CD14-positive monocyte (primary cell): ENCODE measurements at regions not wholly inside any gene's neighbourhood (a gene's known extent, or its start where the extent isn't known, plus 50 kb on each side); places are given as distances from the start of the nearest gene placed in this dataset.

Source experiments
- DNase-seq, 3 donors: peaks; one replicate each; pipeline ENCODE4 v3.0.0-alpha.2; 2011 to 2022
- H2AFZ ChIP-seq: 2 replicates; pipeline ENCODE4 v1.6.0; 2012; ENCODE audit warnings: mild to moderate bottlenecking, low read depth, low read length, inconsistent platforms; ENCODE audit not compliant: insufficient read depth, poor library complexity, severe bottlenecking
- H3K27ac ChIP-seq, 2 donors: 1 replicate in 1 of 2; 2 replicates in 1 of 2; pipeline ENCODE4 v1.5.1; 2012 to 2013; ENCODE audit warnings: low read length in 2 of 2, control low read depth in 1 of 2, inconsistent platforms in 1 of 2, low read depth in 1 of 2, mild to moderate bottlenecking in 1 of 2
- H3K27me3 ChIP-seq, 2 donors: one replicate each; pipeline versions ENCODE4 v1.6.0 to v1.6.1; 2011 to 2013; ENCODE audit warnings: low read length in 2 of 2; ENCODE audit not compliant: control insufficient read depth in 2 of 2, insufficient read depth in 2 of 2
- H3K36me3 ChIP-seq, 2 donors: replicated peaks in 1 of 2; 1 replicate in 1 of 2; 2 replicates in 1 of 2; pipeline versions ENCODE4 v1.5.1 to v1.6.1; 2012 to 2013; ENCODE audit warnings: low read length in 2 of 2, control low read depth in 1 of 2, inconsistent platforms in 1 of 2, mild to moderate bottlenecking in 1 of 2; ENCODE audit not compliant: insufficient read depth in 2 of 2, control insufficient read depth in 1 of 2
- H3K4me1 ChIP-seq, 2 donors: 1 replicate in 1 of 2; 2 replicates in 1 of 2; pipeline versions ENCODE4 v1.5.1 to v1.6.1; 2012 to 2013; ENCODE audit warnings: low read length in 2 of 2, control low read depth in 1 of 2, inconsistent platforms in 1 of 2, mild to moderate bottlenecking in 1 of 2, moderate library complexity in 1 of 2; ENCODE audit not compliant: insufficient read depth in 2 of 2, control insufficient read depth in 1 of 2
- H3K4me2 ChIP-seq: replicated peaks from 2 replicates; pipeline ENCODE3; 2012; ENCODE audit warnings: low read length, moderate library complexity, mild to moderate bottlenecking; ENCODE audit not compliant: poor library complexity, severe bottlenecking; ENCODE audit errors: extremely low read depth
- H3K4me3 ChIP-seq, 3 experiments: fragments of 200-600 bp in 1 of 3; sonication (generic) in 1 of 3; replicated peaks in 1 of 3; 1 replicate in 2 of 3; 2 replicates in 1 of 3; pipeline ENCODE4 v1.5.1; 2011 to 2013; ENCODE audit warnings: low read length in 3 of 3, mild to moderate bottlenecking in 3 of 3, control low read depth in 2 of 3, low read depth in 2 of 3, inconsistent platforms in 1 of 3, moderate library complexity in 1 of 3
- H3K79me2 ChIP-seq: 2 replicates; pipeline ENCODE4 v1.6.0; 2012; ENCODE audit warnings: mild to moderate bottlenecking, control low read depth, inconsistent platforms, low read length, moderate library complexity; ENCODE audit not compliant: insufficient read depth
- H3K9ac ChIP-seq: 2 replicates; pipeline ENCODE4 v1.6.0; 2017; ENCODE audit warnings: low read length, mild to moderate bottlenecking; ENCODE audit not compliant: insufficient read depth, poor library complexity, severe bottlenecking
- H3K9me3 ChIP-seq, 2 donors: replicated peaks in 1 of 2; 1 replicate in 1 of 2; 2 replicates in 1 of 2; pipeline versions ENCODE4 v1.5.1 to v1.6.1; 2012 to 2013; ENCODE audit warnings: low read length in 2 of 2, control low read depth in 1 of 2; ENCODE audit not compliant: control insufficient read depth in 1 of 2, insufficient read depth in 1 of 2
- H4K20me1 ChIP-seq: 2 replicates; pipeline ENCODE4 v1.6.0; 2012; ENCODE audit warnings: mild to moderate bottlenecking, low read length, control low read depth, moderate library complexity; ENCODE audit not compliant: insufficient read depth
- H3K27ac Mint-ChIP-seq, 7 donors: one replicate each; pipeline ENCODE4 v1.8.0; 2020; ENCODE audit warnings: mild to moderate bottlenecking in 7 of 7, mixed read lengths in 7 of 7, moderate library complexity in 6 of 7, inconsistent platforms in 2 of 7
- H3K27me3 Mint-ChIP-seq, 3 donors: one replicate each; pipeline ENCODE4 v1.8.0; 2021 to 2022; ENCODE audit warnings: low read depth in 3 of 3, mild to moderate bottlenecking in 3 of 3, mixed read lengths in 3 of 3, moderate library complexity in 3 of 3, inconsistent platforms in 1 of 3
- H3K36me3 Mint-ChIP-seq, 2 donors: one replicate each; pipeline ENCODE4 v1.8.0; 2020; ENCODE audit warnings: mixed read lengths in 2 of 2, inconsistent platforms in 1 of 2, mild to moderate bottlenecking in 1 of 2
- H3K4me1 Mint-ChIP-seq: one replicate; pipeline ENCODE4 v1.8.0; 2020; ENCODE audit warnings: mild to moderate bottlenecking, mixed read lengths
- H3K4me3 Mint-ChIP-seq, 2 donors: one replicate each; pipeline ENCODE4 v1.8.0; 2020; ENCODE audit warnings: mild to moderate bottlenecking in 2 of 2, mixed read lengths in 2 of 2, moderate library complexity in 1 of 2
- H3K9me3 Mint-ChIP-seq, 7 donors: one replicate each; pipeline ENCODE4 v1.8.0; 2020 to 2022; ENCODE audit warnings: mixed read lengths in 7 of 7, mild to moderate bottlenecking in 6 of 7, moderate library complexity in 6 of 7, inconsistent platforms in 2 of 7
- WGBS: methylation state at CpG from one replicate; pipeline ENCODE4 v1.1.5; 2013; ENCODE audit warnings: missing lambda C conversion rate; ENCODE audit not compliant: insufficient coverage; 5-methylcytosine and 5-hydroxymethylcytosine counted together
- intact Hi-C, 2 donors: fragments of 100-400 bp; cut with micrococcal nuclease; formaldehyde crosslinking; loops; one replicate each; pipeline versions ENCODE4 v1.15.0 to v1.15.1; 2023
- TF ChIP-seq, protein P1 (sequence below): fragments of 200-600 bp; IDR thresholded peaks from one replicate; pipeline ENCODE4 v1.8.0; 2022; ENCODE audit warnings: antibody characterized with exemption, mild to moderate bottlenecking

DNA sequence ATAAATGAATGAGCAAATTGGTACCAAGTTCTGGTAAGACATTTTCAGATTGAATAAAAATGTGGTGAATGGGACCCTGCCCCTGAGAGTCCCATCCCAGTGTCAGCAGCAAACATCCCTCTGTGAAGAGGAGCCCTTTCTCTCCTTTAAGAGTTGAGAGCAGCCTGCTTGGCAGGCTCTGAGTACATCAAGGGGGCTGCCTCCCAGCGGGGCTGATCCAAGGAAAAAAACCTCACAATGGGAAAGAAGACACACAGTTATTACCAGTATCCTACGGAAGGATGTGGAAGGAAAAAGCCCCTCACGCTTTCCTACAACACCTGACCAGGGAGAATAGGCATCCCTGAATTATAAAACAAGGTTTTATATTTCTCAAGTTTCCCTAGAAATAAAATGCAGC lies 293.8 kb upstream of the B3GAT1 start:
- Histone ChIP-seq H3K4me3 (no peak overlapping the region), H3K27ac (no peak overlapping the region), H3K9me3 (no peaks in the 10 kb centered on the region), H2AFZ (no peak overlapping the region), H3K27me3 (no peaks in the 10 kb centered on the region), H3K4me1 (no peaks in the 10 kb centered on the region), H4K20me1 (no peaks in the 10 kb centered on the region), H3K4me2 (no peak overlapping the region), H3K9ac (no peak overlapping the region), H3K36me3 (no peaks in the 10 kb centered on the region), H3K79me2 (no peaks in the 10 kb centered on the region)
- Mint-ChIP-seq H3K36me3 (no peaks in the 10 kb centered on the region), H3K9me3 (peaks cover 0 to 2% (median 0%) of the 10 kb centered on the region in 7 donors), H3K27ac (no peak overlapping the region), H3K4me1 (no peaks in the 10 kb centered on the region), H3K27me3 (peaks cover 0 to 6% (median 2%) of the 10 kb centered on the region in 3 donors), H3K4me3 (no peak overlapping the region)
- TF ChIP-seq, protein P1, sequence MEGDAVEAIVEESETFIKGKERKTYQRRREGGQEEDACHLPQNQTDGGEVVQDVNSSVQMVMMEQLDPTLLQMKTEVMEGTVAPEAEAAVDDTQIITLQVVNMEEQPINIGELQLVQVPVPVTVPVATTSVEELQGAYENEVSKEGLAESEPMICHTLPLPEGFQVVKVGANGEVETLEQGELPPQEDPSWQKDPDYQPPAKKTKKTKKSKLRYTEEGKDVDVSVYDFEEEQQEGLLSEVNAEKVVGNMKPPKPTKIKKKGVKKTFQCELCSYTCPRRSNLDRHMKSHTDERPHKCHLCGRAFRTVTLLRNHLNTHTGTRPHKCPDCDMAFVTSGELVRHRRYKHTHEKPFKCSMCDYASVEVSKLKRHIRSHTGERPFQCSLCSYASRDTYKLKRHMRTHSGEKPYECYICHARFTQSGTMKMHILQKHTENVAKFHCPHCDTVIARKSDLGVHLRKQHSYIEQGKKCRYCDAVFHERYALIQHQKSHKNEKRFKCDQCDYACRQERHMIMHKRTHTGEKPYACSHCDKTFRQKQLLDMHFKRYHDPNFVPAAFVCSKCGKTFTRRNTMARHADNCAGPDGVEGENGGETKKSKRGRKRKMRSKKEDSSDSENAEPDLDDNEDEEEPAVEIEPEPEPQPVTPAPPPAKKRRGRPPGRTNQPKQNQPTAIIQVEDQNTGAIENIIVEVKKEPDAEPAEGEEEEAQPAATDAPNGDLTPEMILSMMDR: no peak
- no peak for DNase-seq
- intact Hi-C loops: no loop called here
- no CpG with 5 or more reads among the region's 3 CpGs for WGBS

DNA sequence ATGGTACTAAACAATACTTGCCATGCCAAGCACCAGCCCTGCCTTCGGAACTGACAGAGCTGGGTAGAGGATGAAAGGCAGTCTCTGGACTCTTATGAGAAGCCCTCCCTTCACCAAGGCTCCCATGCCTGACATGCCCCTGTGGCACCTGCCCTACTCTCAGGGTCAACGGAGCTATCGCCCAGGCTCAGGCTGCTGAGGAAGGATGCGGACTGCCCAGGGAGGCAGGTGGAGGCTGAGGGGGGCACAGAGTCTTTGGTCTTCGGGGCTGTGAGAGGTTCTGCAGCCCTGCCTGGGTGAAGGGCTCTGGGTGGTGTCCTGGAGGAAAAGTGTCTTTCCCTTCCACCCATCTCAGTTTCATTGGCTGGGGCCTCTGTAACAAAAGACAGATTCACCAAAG lies 290.8 kb upstream of the B3GAT1 start:
- Mint-ChIP-seq H3K4me1 (no peaks in the 10 kb centered on the region), H3K9me3 (peaks cover 0 to 3% (median 0%) of the 10 kb centered on the region in 7 donors), H3K27me3 (peaks cover 0 to 6% (median 0%) of the 10 kb centered on the region in 3 donors), H3K27ac (no peak overlapping the region), H3K36me3 (no peaks in the 10 kb centered on the region), H3K4me3 (no peak overlapping the region)
- no peaks in the 10 kb centered on the region for H4K20me1 ChIP-seq
- H3K4me3 ChIP-seq: no peak overlapping the region
- H3K4me2 ChIP-seq: no peak overlapping the region
- H3K9ac ChIP-seq: no peak overlapping the region
- H3K27ac ChIP-seq: no peak overlapping the region
- no peaks in the 10 kb centered on the region for H3K79me2 ChIP-seq
- no peaks in the 10 kb centered on the region for H3K27me3 ChIP-seq
- 85% methylated on average over 4 of the region's 5 CpGs for WGBS
- TF ChIP-seq, protein P1: no peak
- no peaks in the 10 kb centered on the region for H3K4me1 ChIP-seq
- no peak for DNase-seq
- intact Hi-C loops: no loop called here
- H2AFZ ChIP-seq: no peak overlapping the region
- no peaks in the 10 kb centered on the region for H3K36me3 ChIP-seq
- H3K9me3 ChIP-seq: no peaks in the 10 kb centered on the region
